Activated effector memory CD4-positive, alpha-beta T cell treated with anti-CD3 and anti-CD28 coated beads, Interleukin-2, amount 50 U/mL, for 16 hours (primary cell): ENCODE measurements at regions not wholly inside any gene's neighbourhood (a gene's known extent, or its start where the extent isn't known, plus 50 kb on each side); places are given as distances from the start of the nearest gene placed in this dataset.
"Not testable (repeated sequence)": the region's sequence is repeated elsewhere in the genome, so short reads cannot be mapped to it uniquely, and the experiment has no call there.

Experiments
- DNase-seq: peaks from one replicate; pipeline ENCODE4 v3.0.0-alpha.2; 2020

- no peak for DNase-seq
These were observed 81.4 kb upstream of the KCNK12 start for GRCh38 chr2:47652061-47652690.

DNA sequence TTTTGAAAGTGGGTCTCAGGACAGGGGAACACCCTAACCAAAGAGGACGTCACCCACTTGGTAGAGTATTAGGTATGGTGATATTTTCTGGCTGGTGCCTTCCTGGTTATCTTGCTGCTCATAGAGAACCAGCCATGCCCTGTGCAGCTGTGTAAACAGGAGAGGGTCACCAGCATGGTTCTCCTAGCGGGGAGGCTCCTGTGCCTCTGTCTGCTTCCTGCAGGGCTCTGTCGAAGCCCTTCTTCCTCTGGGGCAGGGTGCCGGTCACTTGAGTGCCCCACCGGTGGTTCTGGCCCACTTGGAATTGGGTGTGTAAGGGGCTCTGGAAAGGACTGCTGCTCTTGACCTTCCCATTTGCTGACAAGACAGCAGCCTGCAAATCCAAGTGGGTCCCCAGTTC lies 80.5 kb upstream of the KCNK12 start:
- DNase-seq: peak; percentile 14

GRCh38 chr2:47650001-47650535 lies 79.3 kb upstream of the KCNK12 start:
- peak; percentile 10 for DNase-seq

- peak; percentile 34 for DNase-seq
These were observed 74.5 kb upstream of the KCNK12 start for GRCh38 chr2:47645246-47645645.

- DNase-seq: peak; percentile 8
These were observed 73.6 kb upstream of the KCNK12 start for GRCh38 chr2:47644351-47644750.

GRCh38 chr2:47641366-47641765 lies 70.6 kb upstream of the KCNK12 start:
- no peak for DNase-seq

- DNase-seq: no peak
These were observed 69.6 kb upstream of the KCNK12 start for GRCh38 chr2:47640356-47640755.

- no peak for DNase-seq
These were observed 68.7 kb upstream of the KCNK12 start for GRCh38 chr2:47639467-47639866.

- no peak for DNase-seq
These were observed 67.6 kb upstream of the KCNK12 start for GRCh38 chr2:47638430-47638829.

GRCh38 chr2:47636596-47637264 lies 65.9 kb upstream of the KCNK12 start:
- DNase-seq: peak; percentile 10

- no peak for DNase-seq
These were observed 65.4 kb upstream of the KCNK12 start for GRCh38 chr2:47636176-47636575.

DNA sequence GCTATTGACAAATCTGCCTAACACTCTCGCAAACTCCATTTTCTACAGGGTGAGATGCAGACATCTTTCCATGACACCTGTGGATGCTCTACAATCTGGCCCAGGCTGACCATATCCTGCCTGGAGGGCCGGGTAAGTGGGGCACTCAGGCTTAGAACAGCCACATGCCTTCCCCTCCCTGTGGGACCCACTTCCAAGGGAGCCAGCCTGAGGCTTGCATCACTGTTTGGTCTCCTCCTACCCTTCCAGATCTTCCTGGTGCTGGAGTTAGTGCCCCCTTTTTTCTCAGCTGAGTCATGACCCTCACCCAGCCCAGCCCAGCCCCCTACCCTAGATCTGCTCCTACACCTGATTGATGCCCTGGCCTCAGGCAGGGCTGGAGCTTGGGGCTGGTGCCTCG lies 62.0 kb upstream of the KCNK12 start:
- DNase-seq: peak; percentile 30

- DNase-seq: peak; percentile 49
These were observed 61.1 kb upstream of the KCNK12 start for GRCh38 chr2:47631792-47632398.

DNA sequence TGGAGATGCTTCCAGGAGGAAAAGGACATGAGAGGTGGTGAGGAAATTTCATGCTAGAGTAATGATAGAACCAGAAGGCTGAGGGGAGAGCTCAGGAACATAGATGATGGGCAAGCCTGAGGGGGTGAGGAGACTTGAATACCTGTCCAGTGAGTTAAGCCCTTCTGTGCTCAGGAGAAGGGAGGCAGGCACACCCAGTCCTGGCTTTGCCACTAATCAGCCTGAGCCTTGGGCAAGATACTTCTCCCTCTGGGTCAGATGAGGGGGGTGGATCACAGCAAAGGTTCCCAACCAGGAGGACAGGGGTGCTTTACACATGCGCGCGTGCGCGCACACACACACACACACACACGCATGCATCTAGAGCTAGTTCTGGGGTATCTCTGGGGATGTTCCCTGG lies 60.5 kb upstream of the KCNK12 start:
- peak; percentile 21 for DNase-seq

DNA sequence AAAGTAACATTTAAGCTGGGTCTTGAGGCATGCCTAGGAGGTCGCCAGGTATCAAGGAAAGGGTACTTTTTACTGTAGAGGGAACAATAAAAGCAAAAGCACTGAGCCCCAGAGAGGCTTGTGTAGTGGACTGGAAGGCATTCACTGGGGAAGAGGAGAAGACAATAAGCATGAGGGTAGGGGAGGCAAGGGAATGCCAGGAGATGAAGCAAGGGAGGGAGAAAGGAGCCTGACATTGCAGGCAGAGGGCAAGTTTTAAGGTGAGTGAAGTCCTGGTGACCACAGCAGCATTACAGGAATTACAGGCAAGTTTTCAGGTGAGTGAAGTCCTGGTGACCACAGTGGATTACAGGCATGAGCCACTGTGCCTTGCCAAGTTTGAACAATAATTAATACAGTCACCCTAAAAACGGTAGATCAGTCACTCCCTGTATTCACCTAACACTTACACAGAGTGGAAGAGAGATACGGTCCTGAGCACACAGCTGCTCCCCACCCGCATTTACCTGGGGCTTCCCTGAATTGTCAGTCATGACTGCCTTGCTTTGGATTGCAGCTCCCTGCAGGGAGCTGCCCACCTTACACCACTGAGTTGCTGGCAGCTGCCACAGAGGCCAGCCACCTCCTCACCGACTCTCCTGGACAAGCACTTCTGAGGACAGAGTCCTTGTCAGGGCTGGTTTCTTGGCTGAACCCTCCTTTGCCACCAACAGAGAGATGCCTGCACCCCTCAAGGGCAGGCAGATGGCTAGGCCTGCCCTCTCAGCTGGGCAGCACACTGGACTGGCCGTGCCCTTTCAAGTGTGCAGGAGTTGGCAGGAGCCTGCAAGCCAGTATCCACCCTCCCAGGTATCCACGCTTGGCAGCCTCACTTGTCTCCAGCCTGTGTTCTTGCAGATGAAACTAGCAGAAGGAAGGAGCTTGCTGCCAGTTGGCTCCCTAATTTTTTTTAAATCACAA lies 59.0 kb upstream of the KCNK12 start:
- DNase-seq: peak; percentile 4

DNA sequence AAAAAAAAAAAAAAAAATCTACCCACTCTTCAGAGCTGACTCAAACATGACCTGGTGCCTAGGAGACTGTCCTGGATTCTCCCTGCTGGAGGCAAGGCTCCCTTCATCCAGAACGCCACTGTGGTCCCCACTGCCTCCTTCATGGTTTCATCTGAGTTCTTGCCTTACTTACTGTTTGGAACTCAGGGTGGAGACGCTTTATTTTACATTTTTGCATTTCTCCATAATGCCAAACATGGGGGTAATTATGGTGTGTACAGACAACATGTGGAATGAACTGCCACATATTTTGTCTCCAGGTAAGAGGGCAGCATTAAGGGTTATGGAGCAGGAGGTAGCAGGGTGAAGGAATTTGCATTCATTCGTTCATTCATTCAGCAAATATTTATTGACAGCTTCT lies 58.1 kb upstream of the KCNK12 start:
- DNase-seq: no peak

DNA sequence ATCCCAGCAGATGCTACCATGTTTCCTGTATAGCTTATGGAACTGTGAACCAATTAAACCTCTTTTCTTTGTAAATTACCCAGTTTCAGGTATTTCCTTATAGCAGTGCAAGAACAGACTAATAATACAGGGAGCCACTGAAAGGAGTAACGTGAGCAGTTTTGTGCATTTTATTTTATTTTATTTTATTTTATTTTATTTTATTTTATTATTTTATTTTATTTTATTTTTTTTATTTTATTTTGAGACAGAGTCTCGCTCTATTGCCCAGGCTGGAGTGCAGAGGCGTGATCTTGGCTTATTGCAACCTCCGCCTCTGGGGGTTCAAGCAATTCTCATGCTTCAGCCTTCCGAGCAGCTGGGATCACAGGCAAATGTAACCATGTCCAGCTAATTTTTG lies 55.9 kb upstream of the KCNK12 start:
- no peak for DNase-seq

DNA sequence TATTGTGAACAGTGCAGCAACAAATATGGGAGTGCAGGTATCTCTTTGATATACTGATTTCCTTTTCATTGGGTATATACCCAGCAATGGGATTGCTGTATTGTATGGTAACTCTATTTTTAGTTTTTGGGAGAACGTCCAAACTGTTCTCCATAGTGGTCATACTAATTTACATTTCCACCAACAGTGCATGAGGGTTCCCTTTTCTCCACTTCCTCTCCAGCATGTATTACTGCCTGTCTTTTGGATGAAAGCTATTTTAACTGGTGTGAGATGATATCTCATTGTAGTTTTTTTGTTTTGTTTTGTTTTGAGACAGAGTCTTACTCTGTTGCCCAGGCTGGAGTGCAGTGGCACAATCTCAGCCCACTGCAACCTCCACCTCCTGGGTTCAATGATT lies 52.4 kb upstream of the KCNK12 start:
- DNase-seq: not testable (repeated sequence)

DNA sequence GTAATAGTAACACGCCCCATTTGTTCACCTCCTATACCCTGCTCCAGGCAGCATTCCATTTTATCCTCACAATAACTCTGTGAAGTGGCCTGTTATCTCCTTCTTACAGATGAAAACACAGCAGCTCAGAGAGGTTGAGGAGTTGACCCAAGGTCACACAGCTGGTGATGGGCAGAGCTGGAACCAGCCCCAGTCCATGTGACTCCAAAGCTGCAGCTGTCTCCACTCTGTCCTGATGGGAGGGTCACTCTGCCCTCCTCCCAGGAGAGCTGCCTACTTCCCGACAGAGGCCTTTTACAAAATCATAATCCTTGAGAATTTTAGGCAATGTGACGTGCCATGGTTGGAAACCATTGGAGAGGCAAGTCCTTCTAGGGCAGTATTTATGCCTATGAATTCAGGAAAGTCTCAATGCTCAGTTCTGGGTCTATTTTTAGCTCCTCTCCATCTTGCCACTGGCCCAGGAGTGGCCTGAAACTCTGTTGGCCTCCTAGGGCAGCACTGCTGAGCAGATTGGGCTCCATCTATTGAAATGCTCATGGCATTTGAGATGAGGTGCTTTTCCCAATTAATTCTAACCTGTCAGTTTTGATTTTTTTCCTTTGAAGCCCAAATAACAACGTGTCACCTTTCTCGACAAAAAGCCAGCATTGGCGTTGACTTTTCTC lies 50.1 kb upstream of the KCNK12 start:
- no peak for DNase-seq
